ENCODE measurements at regions not wholly inside any gene's neighbourhood (a gene's known extent, or its start where the extent isn't known, plus 50 kb on each side); places are given as distances from the start of the nearest gene placed in this dataset.

- TF ChIP-seq CTCF (IDR thresholded peaks at IDR 0.05) (no peak), ZFX (IDR thresholded peaks at IDR 0.05; ENCODE audit: borderline replicate concordance) (no peak)
Observed at GRCh38 chr2:81706856-81707255, 1402.3 kb upstream of the LRRTM1 start.

All from 22Rv1 (cell line).